ENCODE measurements at regions not wholly inside any gene's neighbourhood (a gene's known extent, or its start where the extent isn't known, plus 50 kb on each side); places are given as distances from the start of the nearest gene placed in this dataset.
"Not testable (repeated sequence)": the region's sequence is repeated elsewhere in the genome, so short reads cannot be mapped to it uniquely, and the experiment has no call there.

- CTCF ChIA-PET, result no interaction called here
- intact Hi-C loops (cut with DNase I, micrococcal nuclease), result no loop called here
- Histone ChIP-seq H3K4me1 (ENCODE audit: insufficient read depth, low read length) (no peaks in the 10 kb centered on the region), H3K27me3 (ENCODE audit: control insufficient read depth in 1 of 2, insufficient read depth in 2 of 2, low read length in 2 of 2) (no peaks in the 10 kb centered on the region), H3K27ac (ENCODE audit: low read depth in 1 of 2, low read length in 2 of 2) (no peak overlapping the region), H3K4me3 (ENCODE audit: low read length) (no peak overlapping the region), H3K9me3 (ENCODE audit: control insufficient read depth in 1 of 2, insufficient read depth in 1 of 2, low read length in 2 of 2) (no peaks in the 10 kb centered on the region), H3K36me3 (ENCODE audit: insufficient read depth, low read length) (no peaks in the 10 kb centered on the region)
- no peak for TF ChIP-seq CTCF (IDR thresholded peaks at IDR 0.05)
- Mint-ChIP-seq H3K36me3 (ENCODE audit: low read depth) (no peaks in the 10 kb centered on the region), H3K27me3 (peaks cover 4% of the 10 kb centered on the region), H3K4me1 (ENCODE audit: low read depth) (no peaks in the 10 kb centered on the region), H3K9me3 (no peaks in the 10 kb centered on the region), H3K27ac (no peak overlapping the region), H3K4me3 (no peak overlapping the region)
- DNase-seq (no peak), ATAC-seq (ENCODE audit: poor library complexity) (no peak)
- POLR2A ChIA-PET, result no interaction called here
These were observed 412.7 kb downstream of the MAFB start for GRCh38 chr20:40276301-40276700.

GRCh38 chr20:40275738-40276137 is 413.3 kb downstream of the MAFB start:
- intact Hi-C loops (cut with DNase I, micrococcal nuclease), result no loop called here
- H3K27me3 ChIP-seq (ENCODE audit: control insufficient read depth in 1 of 2, insufficient read depth in 2 of 2, low read length in 2 of 2), result no peaks in the 10 kb centered on the region
- no peak overlapping the region for H3K27ac ChIP-seq (ENCODE audit: low read depth in 1 of 2, low read length in 2 of 2)
- no peaks in the 10 kb centered on the region for H3K9me3 ChIP-seq (ENCODE audit: control insufficient read depth in 1 of 2, insufficient read depth in 1 of 2, low read length in 2 of 2)
- Mint-ChIP-seq H3K4me1 (ENCODE audit: low read depth) (no peaks in the 10 kb centered on the region), H3K27me3 (peaks cover 4% of the 10 kb centered on the region), H3K36me3 (ENCODE audit: low read depth) (no peaks in the 10 kb centered on the region), H3K9me3 (no peaks in the 10 kb centered on the region), H3K27ac (no peak overlapping the region), H3K4me3 (no peak overlapping the region)
- H3K4me1 ChIP-seq (ENCODE audit: insufficient read depth, low read length), result no peaks in the 10 kb centered on the region
- ChIA-PET CTCF (no interaction called here), POLR2A (no interaction called here)
- no peak overlapping the region for H3K4me3 ChIP-seq (ENCODE audit: low read length)
- no peak for DNase-seq
- H3K36me3 ChIP-seq (ENCODE audit: insufficient read depth, low read length), result no peaks in the 10 kb centered on the region
- no peak for TF ChIP-seq CTCF (IDR thresholded peaks at IDR 0.05)
- ATAC-seq (ENCODE audit: poor library complexity), result no peak

- no peaks in the 10 kb centered on the region for H3K4me1 ChIP-seq (ENCODE audit: insufficient read depth, low read length)
- H3K4me3 ChIP-seq (ENCODE audit: low read length), result no peak overlapping the region
- Mint-ChIP-seq H3K36me3 (ENCODE audit: low read depth) (no peaks in the 10 kb centered on the region), H3K27me3 (no peaks in the 10 kb centered on the region), H3K4me3 (no peak overlapping the region), H3K4me1 (ENCODE audit: low read depth) (no peaks in the 10 kb centered on the region), H3K27ac (no peak overlapping the region), H3K9me3 (no peaks in the 10 kb centered on the region)
- intact Hi-C loops (cut with DNase I, micrococcal nuclease), result no loop called here
- H3K27ac ChIP-seq (ENCODE audit: low read depth in 1 of 2, low read length in 2 of 2), result no peak overlapping the region
- no peaks in the 10 kb centered on the region for H3K36me3 ChIP-seq (ENCODE audit: insufficient read depth, low read length)
- no peaks in the 10 kb centered on the region for H3K9me3 ChIP-seq (ENCODE audit: control insufficient read depth in 1 of 2, insufficient read depth in 1 of 2, low read length in 2 of 2)
- POLR2A ChIA-PET, result no interaction called here
- ATAC-seq (ENCODE audit: poor library complexity), result no peak
- H3K27me3 ChIP-seq (ENCODE audit: control insufficient read depth in 1 of 2, insufficient read depth in 2 of 2, low read length in 2 of 2), result no peaks in the 10 kb centered on the region
- CTCF ChIA-PET, result no interaction called here
- TF ChIP-seq CTCF (IDR thresholded peaks at IDR 0.05), result no peak
- no peak for DNase-seq
These were observed 414.0 kb downstream of the MAFB start for GRCh38 chr20:40274912-40275533.

- ATAC-seq (ENCODE audit: poor library complexity); H3K27ac Mint-ChIP-seq; H3K36me3 ChIP-seq (ENCODE audit: insufficient read depth, low read length); H3K4me3 ChIP-seq (ENCODE audit: low read length); H3K27me3 Mint-ChIP-seq; H3K27me3 ChIP-seq (ENCODE audit: control insufficient read depth in 1 of 2, insufficient read depth in 2 of 2, low read length in 2 of 2); H3K9me3 ChIP-seq (ENCODE audit: control insufficient read depth in 1 of 2, insufficient read depth in 1 of 2, low read length in 2 of 2); H3K27ac ChIP-seq (ENCODE audit: low read depth in 1 of 2, low read length in 2 of 2); CTCF ChIA-PET; H3K36me3 Mint-ChIP-seq (ENCODE audit: low read depth); H3K9me3 Mint-ChIP-seq; DNase-seq; POLR2A ChIA-PET; H3K4me1 ChIP-seq (ENCODE audit: insufficient read depth, low read length); H3K4me1 Mint-ChIP-seq (ENCODE audit: low read depth); H3K4me3 Mint-ChIP-seq: not testable (repeated sequence)
- intact Hi-C loops (cut with DNase I, micrococcal nuclease), result loop anchor here in 1 of 2 experiments (10.0 kb wide), 1 partner anchor 696 kb away; no protein-coding TSS in a partner anchor
These were observed 419.8 kb downstream of the MAFB start for GRCh38 chr20:40269274-40269673.
